GM12878 (cell line): ENCODE measurements at regions not wholly inside any gene's neighbourhood (a gene's known extent, or its start where the extent isn't known, plus 50 kb on each side); places are given as distances from the start of the nearest gene placed in this dataset.

Experiments used
- ATAC-seq: fragments of 200-7000 bp; cut with Tn5 transposase; 3 replicates; pipeline ENCODE4 v1.9.1; 2020; ENCODE audit warnings: mild to moderate bottlenecking, moderate library complexity
- BruUV-seq: library from RNA; stranded (reverse); fragments of 400-500 nt; replicated peaks from 2 replicates; lab custom pipeline; 2021; lab: Mats Ljungman, UMichigan
- CTCF ChIA-PET: fragments of 300-600 bp; sonication (Branson Sonifier 250); formaldehyde crosslinking; extraction: SDS; loops from one replicate; lab custom pipeline; 2021; ENCODE audit warnings: inconsistent platforms; lab: Yijun Ruan, JAX
- POLR2A ChIA-PET: fragments of 350-600 bp; formaldehyde crosslinking; extraction: SDS; loops from one replicate; lab custom pipeline; 2021; ENCODE audit warnings: inconsistent platforms; lab: Charles Lee
- RAD21 ChIA-PET: fragments of 300-600 bp; sonication (Branson Sonifier 250); formaldehyde crosslinking; loops from one replicate; lab custom pipeline; 2023; ENCODE audit warnings: antibody characterized with exemption; ENCODE audit not compliant: unreplicated experiment; lab: Charles Lee
- SMC1A ChIA-PET: fragments of 300-600 bp; sonication (Branson Sonifier 250); formaldehyde crosslinking; loops from one replicate; lab custom pipeline; 2023; ENCODE audit not compliant: unreplicated experiment, uncharacterized antibody; lab: Charles Lee
- DNase-seq: peaks from one replicate; pipeline ENCODE4 v3.0.0-alpha.2; 2011; ENCODE audit warnings: low read depth, low spot score
- FAIRE-seq: peaks from 3 replicates; lab custom pipeline; 2011; peaks lifted over from hg19 to GRCh38; lab: Jason Lieb, UNC
- H2AFZ ChIP-seq: 2 replicates; pipeline ENCODE4 v1.6.0; 2011; ENCODE audit warnings: low read depth, low read length, control low read depth; ENCODE audit not compliant: control insufficient read depth
- H3K27ac ChIP-seq: 2 replicates; pipeline ENCODE4 v1.5.1; 2011; ENCODE audit warnings: control low read depth; ENCODE audit not compliant: control insufficient read depth, insufficient read depth
- H3K27me3 ChIP-seq, 2 experiments: replicated peaks in 1 of 2; 2 replicates each; pipeline versions ENCODE4 v1.6.0 to v1.6.1; 2011; ENCODE audit warnings: low read length in 1 of 2; ENCODE audit not compliant: control insufficient read depth in 2 of 2, insufficient read depth in 2 of 2
- H3K36me3 ChIP-seq, 2 experiments: 2 replicates each; pipeline ENCODE4 v1.5.1; 2011; ENCODE audit warnings: low read length in 1 of 2; ENCODE audit not compliant: control insufficient read depth in 2 of 2, insufficient read depth in 2 of 2
- H3K4me1 ChIP-seq: 2 replicates; pipeline ENCODE4 v1.6.1; 2011; ENCODE audit warnings: mild to moderate bottlenecking, low read length, moderate library complexity, mixed read lengths; ENCODE audit not compliant: control insufficient read depth, insufficient read depth
- H3K4me2 ChIP-seq: 2 replicates; pipeline ENCODE4 v1.6.0; 2011; ENCODE audit warnings: control low read depth; ENCODE audit not compliant: control insufficient read depth, insufficient read depth
- H3K4me3 ChIP-seq: fragments of 200-600 bp; sonication (generic); 2 replicates; pipeline ENCODE4 v1.5.1; 2016
- H3K79me2 ChIP-seq: 2 replicates; pipeline ENCODE4 v1.6.0; 2011; ENCODE audit warnings: low read length; ENCODE audit not compliant: control insufficient read depth, insufficient read depth
- H3K9ac ChIP-seq: 2 replicates; pipeline ENCODE4 v1.8.0; 2011; ENCODE audit warnings: low read length, control low read depth, mixed read lengths; ENCODE audit not compliant: control insufficient read depth, insufficient read depth
- H3K9me3 ChIP-seq: replicated peaks from 3 replicates; pipeline ENCODE4 v1.5.1; 2011; ENCODE audit warnings: mild to moderate bottlenecking, low read length; ENCODE audit not compliant: control insufficient read depth, insufficient read depth
- H4K20me1 ChIP-seq: 2 replicates; pipeline ENCODE4 v1.6.0; 2011; ENCODE audit not compliant: control insufficient read depth, insufficient read depth
- CBX5 ChIP-seq: sonication (generic); IDR thresholded peaks from 2 replicates; pipeline ENCODE4 v1.6.1; 2016; ENCODE audit warnings: low read depth, moderate library complexity, mild to moderate bottlenecking, inconsistent platforms
- CHD4 ChIP-seq: fragments of 200-600 bp; sonication (generic); IDR thresholded peaks from 2 replicates; pipeline ENCODE4 v1.6.1; 2016; ENCODE audit warnings: mild to moderate bottlenecking
- FOXM1 ChIP-seq: IDR thresholded peaks from 2 replicates; pipeline ENCODE4 v1.6.1; 2012; ENCODE audit warnings: low read depth, mild to moderate bottlenecking, inconsistent platforms, low read length, moderate library complexity
- JUNB ChIP-seq: IDR thresholded peaks from 2 replicates; pipeline ENCODE4 v1.6.1; 2016; ENCODE audit warnings: antibody characterized with exemption, mild to moderate bottlenecking
- MYC ChIP-seq: IDR thresholded peaks from 2 replicates; pipeline ENCODE4 v1.6.1; 2011; ENCODE audit warnings: mild to moderate bottlenecking, low read length, moderate library complexity, inconsistent platforms; ENCODE audit not compliant: insufficient read depth, insufficient replicate concordance, insufficient read length, severe bottlenecking
- NBN ChIP-seq: fragments of 450-650 bp; IDR thresholded peaks from 2 replicates; pipeline ENCODE4 v1.6.1; 2016
- NFIC ChIP-seq: IDR thresholded peaks from 2 replicates; pipeline ENCODE4 v1.6.1; 2012; ENCODE audit warnings: low read depth, mild to moderate bottlenecking, inconsistent platforms, low read length, moderate library complexity
- POLR2AphosphoS5 ChIP-seq: IDR thresholded peaks from 2 replicates; pipeline ENCODE4 v1.6.1; 2011; ENCODE audit warnings: mild to moderate bottlenecking, low read length, inconsistent platforms
- RAD21 ChIP-seq: IDR thresholded peaks from 2 replicates; pipeline ENCODE4 v1.6.1; 2011; ENCODE audit warnings: mild to moderate bottlenecking, low read depth, low read length, moderate library complexity; ENCODE audit not compliant: insufficient read depth
- RAD51 ChIP-seq: fragments of 450-650 bp; IDR thresholded peaks from 2 replicates; pipeline ENCODE4 v1.6.1; 2016; ENCODE audit warnings: moderate library complexity, mild to moderate bottlenecking, inconsistent platforms
- RFX5 ChIP-seq: IDR thresholded peaks from 2 replicates; pipeline ENCODE4 v1.6.1; 2011; ENCODE audit warnings: low read depth, low read length, improper control_type of control experiment
- RUNX3 ChIP-seq: IDR thresholded peaks from 2 replicates; pipeline ENCODE4 v1.6.1; 2012; ENCODE audit warnings: low read length, inconsistent platforms
- STAT3 ChIP-seq: IDR thresholded peaks from 2 replicates; pipeline ENCODE4 v1.6.1; 2011; ENCODE audit warnings: low read depth, low read length, improper control_type of control experiment
- SUPT20H ChIP-seq: IDR thresholded peaks from 2 replicates; pipeline ENCODE4 v1.6.1; 2011; ENCODE audit warnings: low read depth, mild to moderate bottlenecking, low read length, moderate library complexity, borderline replicate concordance; ENCODE audit not compliant: control insufficient read depth
- YBX1 ChIP-seq: fragments of 450-650 bp; IDR thresholded peaks from 2 replicates; pipeline ENCODE4 v1.6.1; 2016; ENCODE audit warnings: antibody characterized with exemption
- YY1 ChIP-seq: IDR thresholded peaks from 2 replicates; pipeline ENCODE4 v1.6.1; 2011; ENCODE audit warnings: low read depth, mild to moderate bottlenecking, low read length
- WGBS: methylation state at CpG from one replicate; pipeline ENCODE4 v1.1.6; 2016; ENCODE audit warnings: low lambda C conversion rate; ENCODE audit not compliant: insufficient replicate concordance, insufficient coverage; ENCODE audit errors: missing lambda C conversion rate; 5-methylcytosine and 5-hydroxymethylcytosine counted together
- in situ Hi-C: fragments of 300-500 bp; cut with MboI; formaldehyde crosslinking; loops from 9 replicates; pipeline ENCODE4 v1.14.3; 2018; ENCODE audit warnings: mixed read lengths
- intact Hi-C: fragments of 100-400 bp; cut with micrococcal nuclease; formaldehyde crosslinking; loops from one replicate; pipeline ENCODE4 v1.14.2; 2022; ENCODE audit not compliant: unreplicated experiment
- TF ChIP-seq, protein P1 (sequence below): fragments of 450-650 bp; IDR thresholded peaks from 2 replicates; pipeline ENCODE4 v1.6.1; 2017; ENCODE audit warnings: mild to moderate bottlenecking, moderate library complexity

DNA sequence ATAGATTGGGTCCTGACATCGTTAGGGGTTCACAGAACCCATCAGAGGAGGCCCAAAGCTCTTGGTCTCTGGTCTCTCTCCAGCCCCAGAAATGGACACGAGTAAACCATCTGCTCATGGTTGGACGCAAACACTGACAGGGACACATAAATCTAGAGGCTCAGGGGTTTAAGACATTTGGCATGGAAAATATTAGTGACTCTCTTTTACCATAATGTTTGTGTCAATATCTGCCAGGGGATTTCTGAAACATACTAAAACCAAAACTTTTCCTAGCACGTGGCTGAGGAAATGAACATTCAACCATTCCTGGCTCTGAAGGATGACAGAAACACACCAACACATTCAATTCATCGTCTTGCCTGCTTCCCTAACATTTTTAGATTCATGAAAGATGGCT is 226.2 kb downstream of the SP3 start:
- Histone ChIP-seq H3K27ac (no peak overlapping the region), H4K20me1 (no peaks in the 10 kb centered on the region), H3K27me3 (peaks cover 0 to 1% of the 10 kb centered on the region in 2 experiments; a peak in 2 of 4 replicates), H3K79me2 (no peaks in the 10 kb centered on the region), H3K9me3 (no peaks in the 10 kb centered on the region), H3K4me3 (no peak overlapping the region), H3K4me1 (no peaks in the 10 kb centered on the region), H2AFZ (no peak overlapping the region), H3K9ac (no peak overlapping the region)
- BruUV-seq: no TSS peak
- RAD21 ChIA-PET: no interaction called here
- in situ Hi-C loops: no loop called here
- TF ChIP-seq FOXM1 (no peak), RUNX3 (no peak), SUPT20H (no peak), YY1 (no peak), NBN (no peak), MYC (no peak), STAT3 (no peak), NFIC (no peak), CHD4 (no peak), JUNB (no peak), RAD51 (no peak), RAD21 (no peak), YBX1 (no peak), RFX5 (no peak), POLR2AphosphoS5 (no peak), CBX5 (no peak)
- TF ChIP-seq, protein P1, sequence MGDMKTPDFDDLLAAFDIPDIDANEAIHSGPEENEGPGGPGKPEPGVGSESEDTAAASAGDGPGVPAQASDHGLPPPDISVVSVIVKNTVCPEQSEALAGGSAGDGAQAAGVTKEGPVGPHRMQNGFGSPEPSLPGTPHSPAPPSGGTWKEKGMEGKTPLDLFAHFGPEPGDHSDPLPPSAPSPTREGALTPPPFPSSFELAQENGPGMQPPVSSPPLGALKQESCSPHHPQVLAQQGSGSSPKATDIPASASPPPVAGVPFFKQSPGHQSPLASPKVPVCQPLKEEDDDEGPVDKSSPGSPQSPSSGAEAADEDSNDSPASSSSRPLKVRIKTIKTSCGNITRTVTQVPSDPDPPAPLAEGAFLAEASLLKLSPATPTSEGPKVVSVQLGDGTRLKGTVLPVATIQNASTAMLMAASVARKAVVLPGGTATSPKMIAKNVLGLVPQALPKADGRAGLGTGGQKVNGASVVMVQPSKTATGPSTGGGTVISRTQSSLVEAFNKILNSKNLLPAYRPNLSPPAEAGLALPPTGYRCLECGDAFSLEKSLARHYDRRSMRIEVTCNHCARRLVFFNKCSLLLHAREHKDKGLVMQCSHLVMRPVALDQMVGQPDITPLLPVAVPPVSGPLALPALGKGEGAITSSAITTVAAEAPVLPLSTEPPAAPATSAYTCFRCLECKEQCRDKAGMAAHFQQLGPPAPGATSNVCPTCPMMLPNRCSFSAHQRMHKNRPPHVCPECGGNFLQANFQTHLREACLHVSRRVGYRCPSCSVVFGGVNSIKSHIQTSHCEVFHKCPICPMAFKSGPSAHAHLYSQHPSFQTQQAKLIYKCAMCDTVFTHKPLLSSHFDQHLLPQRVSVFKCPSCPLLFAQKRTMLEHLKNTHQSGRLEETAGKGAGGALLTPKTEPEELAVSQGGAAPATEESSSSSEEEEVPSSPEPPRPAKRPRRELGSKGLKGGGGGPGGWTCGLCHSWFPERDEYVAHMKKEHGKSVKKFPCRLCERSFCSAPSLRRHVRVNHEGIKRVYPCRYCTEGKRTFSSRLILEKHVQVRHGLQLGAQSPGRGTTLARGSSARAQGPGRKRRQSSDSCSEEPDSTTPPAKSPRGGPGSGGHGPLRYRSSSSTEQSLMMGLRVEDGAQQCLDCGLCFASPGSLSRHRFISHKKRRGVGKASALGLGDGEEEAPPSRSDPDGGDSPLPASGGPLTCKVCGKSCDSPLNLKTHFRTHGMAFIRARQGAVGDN: no peak
- TF ChIP-seq, all 136 proteins: peak for 0
- ATAC-seq: no peak
- DNase-seq: no peak
- WGBS: 34% methylated on average over 5 of the region's 5 CpGs
- ChIA-PET CTCF (no interaction called here), SMC1A (no interaction called here), POLR2A (no interaction called here)
- intact Hi-C loops: no loop called here
- FAIRE-seq: no peak
- Histone ChIP-seq H3K36me3 (no peaks in the 10 kb centered on the region), H3K4me2 (no peak overlapping the region)
